GM06990 (cell line): ENCODE measurements at regions not wholly inside any gene's neighbourhood (a gene's known extent, or its start where the extent isn't known, plus 50 kb on each side); places are given as distances from the start of the nearest gene placed in this dataset.

Experiments
- DNase-seq: peaks from one replicate; pipeline ENCODE4 v3.0.0-alpha.2; 2011; ENCODE audit not compliant: insufficient read length; ENCODE audit errors: extremely low read depth
- H3K27me3 ChIP-seq: replicated peaks from 2 replicates; pipeline ENCODE4 v1.6.0; 2011; ENCODE audit warnings: low read length; ENCODE audit not compliant: control insufficient read depth, insufficient read depth
- H3K36me3 ChIP-seq: 2 replicates; pipeline ENCODE4 v1.5.1; 2011; ENCODE audit warnings: low read length; ENCODE audit not compliant: control insufficient read depth, insufficient read depth
- H3K4me3 ChIP-seq: replicated peaks from 2 replicates; pipeline ENCODE4 v1.5.1; 2011; ENCODE audit warnings: low read depth, mild to moderate bottlenecking, control low read depth, low read length
- CTCF ChIP-seq: IDR thresholded peaks from 2 replicates; pipeline ENCODE4 v1.5.1; 2011; ENCODE audit warnings: low read length, control low read depth, mild to moderate bottlenecking, inconsistent platforms; ENCODE audit not compliant: insufficient read depth, poor library complexity, severe bottlenecking

- no peak for TF ChIP-seq CTCF
- no peaks in the 10 kb centered on the region for H3K27me3 ChIP-seq
- DNase-seq = no peak
- H3K36me3 ChIP-seq = no peaks in the 10 kb centered on the region; the same call in none of the 2 replicates
- no peak overlapping the region for H3K4me3 ChIP-seq
Measured at GRCh38 chr5:124655921-124656511, 90.4 kb downstream of the ZNF608 start.

- no peak for TF ChIP-seq CTCF
- H3K27me3 ChIP-seq = no peaks in the 10 kb centered on the region
- no peak overlapping the region for H3K4me3 ChIP-seq
- no peaks in the 10 kb centered on the region; the same call in none of the 2 replicates for H3K36me3 ChIP-seq
- DNase-seq = no peak
Measured at GRCh38 chr5:124655251-124655917, 91.1 kb downstream of the ZNF608 start.

- no peak for DNase-seq
- Histone ChIP-seq H3K36me3 (no peaks in the 10 kb centered on the region; the same call in none of the 2 replicates), H3K4me3 (no peak overlapping the region), H3K27me3 (no peaks in the 10 kb centered on the region)
- no peak for TF ChIP-seq CTCF
Measured at GRCh38 chr5:124654418-124654817, 92.0 kb downstream of the ZNF608 start.

GRCh38 chr5:124653666-124654065 is 92.8 kb downstream of the ZNF608 start:
- no peak for TF ChIP-seq CTCF
- Histone ChIP-seq H3K4me3 (no peak overlapping the region), H3K36me3 (peaks cover under 1% of the 10 kb centered on the region), H3K27me3 (no peaks in the 10 kb centered on the region)
- DNase-seq = no peak

- H3K4me3 ChIP-seq = no peak overlapping the region
- no peaks in the 10 kb centered on the region for H3K27me3 ChIP-seq
- TF ChIP-seq CTCF = no peak
- DNase-seq = no peak
- H3K36me3 ChIP-seq = peaks cover 2% of the 10 kb centered on the region
Measured at GRCh38 chr5:124652892-124653441, 93.5 kb downstream of the ZNF608 start.
